LoVo (cell line): ENCODE measurements at regions not wholly inside any gene's neighbourhood (a gene's known extent, or its start where the extent isn't known, plus 50 kb on each side); places are given as distances from the start of the nearest gene placed in this dataset.
"Not testable (repeated sequence)": the region's sequence is repeated elsewhere in the genome, so short reads cannot be mapped to it uniquely, and the experiment has no call there.

Experiments
- DNase-seq: peaks from one replicate; pipeline ENCODE4 v3.0.0-alpha.2; 2016; ENCODE audit warnings: low spot score

GRCh38 chr4:110424144-110424543, 51.8 kb upstream of the ENPEP start:
- DNase-seq, result no peak

- DNase-seq, result no peak
Measured at GRCh38 chr4:110418641-110419040, 57.3 kb upstream of the ENPEP start.

- no peak for DNase-seq
Measured at GRCh38 chr4:110417136-110417535, 58.8 kb upstream of the ENPEP start.

GRCh38 chr4:110415478-110415877, 60.5 kb upstream of the ENPEP start:
- DNase-seq, result no peak

- no peak for DNase-seq
Measured at GRCh38 chr4:110415041-110415440, 60.9 kb upstream of the ENPEP start.

- no peak for DNase-seq
Measured at GRCh38 chr4:110414561-110414920, 61.4 kb upstream of the ENPEP start.

- DNase-seq, result not testable (repeated sequence)
Measured at GRCh38 chr4:110413807-110414560, 62.0 kb upstream of the ENPEP start.

GRCh38 chr4:110412354-110413065, 63.4 kb upstream of the ENPEP start:
- peak; percentile 11 for DNase-seq

- peak; percentile 36 for DNase-seq
Measured at GRCh38 chr4:110411574-110412011, 64.4 kb upstream of the ENPEP start.

GRCh38 chr4:110410853-110411573, 64.9 kb upstream of the ENPEP start:
- DNase-seq, result not testable (repeated sequence)

- no peak for DNase-seq
Measured at GRCh38 chr4:110400086-110400485, 75.9 kb upstream of the ENPEP start.

GRCh38 chr4:110399046-110399445, 76.9 kb upstream of the ENPEP start:
- not testable (repeated sequence) for DNase-seq

GRCh38 chr4:110396963-110397362, 79.0 kb upstream of the ENPEP start:
- DNase-seq, result no peak

- no peak for DNase-seq
Measured at GRCh38 chr4:110395421-110395820, 80.5 kb upstream of the ENPEP start.

GRCh38 chr4:110394871-110395270, 81.1 kb upstream of the ENPEP start:
- DNase-seq, result no peak

GRCh38 chr4:110381784-110382183, 94.2 kb upstream of the ENPEP start:
- DNase-seq, result no peak

GRCh38 chr4:110372485-110372884, 103.5 kb upstream of the ENPEP start:
- DNase-seq, result no peak

- no peak for DNase-seq
Measured at GRCh38 chr4:110371016-110371770, 104.8 kb upstream of the ENPEP start.

- DNase-seq, result no peak
Measured at GRCh38 chr4:110368409-110368808, 107.5 kb upstream of the ENPEP start.

- DNase-seq, result no peak
Measured at GRCh38 chr4:110367156-110367555, 108.8 kb upstream of the ENPEP start.

GRCh38 chr4:110365761-110366160, 110.2 kb upstream of the ENPEP start:
- DNase-seq, result no peak

GRCh38 chr4:110364911-110365520, 110.9 kb upstream of the ENPEP start:
- DNase-seq, result no peak
